WTC11 (cell line): ENCODE measurements at regions not wholly inside any gene's neighbourhood (a gene's known extent, or its start where the extent isn't known, plus 50 kb on each side); places are given as distances from the start of the nearest gene placed in this dataset.

Source experiments
- SMAD4 ChIP-seq: sonication (generic); formaldehyde crosslinking; IDR thresholded peaks from 2 replicates; pipeline ENCODE4 v1.8.0; 2022; ENCODE audit warnings: mild to moderate bottlenecking, missing genetic modification reagents
- TCF7 ChIP-seq: sonication (generic); formaldehyde crosslinking; IDR thresholded peaks from 2 replicates; pipeline ENCODE4 v1.8.0; 2022; ENCODE audit warnings: mild to moderate bottlenecking, low read depth, missing genetic modification reagents, moderate library complexity
- TF ChIP-seq, protein P1 (sequence below): sonication (generic); formaldehyde crosslinking; IDR thresholded peaks from 2 replicates; pipeline ENCODE4 v1.8.1; 2023; ENCODE audit warnings: mild to moderate bottlenecking, missing genetic modification reagents, moderate library complexity
- TF ChIP-seq, protein P2 (sequence below): sonication (generic); formaldehyde crosslinking; conservative IDR thresholded peaks from 2 replicates; pipeline ENCODE4 v1.8.1; 2022; ENCODE audit warnings: mild to moderate bottlenecking, missing genetic modification reagents

DNA sequence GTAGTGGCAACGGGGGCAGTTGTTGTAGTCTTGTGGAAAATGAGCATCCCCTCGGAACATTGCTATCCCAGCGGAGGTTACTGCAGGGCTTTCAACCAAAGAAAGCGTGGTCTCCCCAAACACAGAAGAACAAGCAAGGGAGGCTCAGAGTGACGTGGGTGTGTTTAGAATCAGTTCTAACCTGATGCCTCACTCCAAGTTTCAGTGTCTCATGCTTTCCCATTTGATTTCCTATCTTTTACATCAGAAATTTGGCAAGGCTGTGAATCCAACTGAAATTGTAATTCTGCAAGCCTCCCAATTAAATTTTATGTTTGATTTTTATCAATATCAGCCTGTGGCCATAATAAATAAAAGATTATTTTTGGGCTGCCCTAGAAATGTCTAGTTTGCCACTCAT, 156.1 kb upstream of the LNX1 start:
- TF ChIP-seq SMAD4 (CRISPR knock-in tag) (no peak), TCF7 (CRISPR knock-in tag) (no peak)
- TF ChIP-seq, protein P1, sequence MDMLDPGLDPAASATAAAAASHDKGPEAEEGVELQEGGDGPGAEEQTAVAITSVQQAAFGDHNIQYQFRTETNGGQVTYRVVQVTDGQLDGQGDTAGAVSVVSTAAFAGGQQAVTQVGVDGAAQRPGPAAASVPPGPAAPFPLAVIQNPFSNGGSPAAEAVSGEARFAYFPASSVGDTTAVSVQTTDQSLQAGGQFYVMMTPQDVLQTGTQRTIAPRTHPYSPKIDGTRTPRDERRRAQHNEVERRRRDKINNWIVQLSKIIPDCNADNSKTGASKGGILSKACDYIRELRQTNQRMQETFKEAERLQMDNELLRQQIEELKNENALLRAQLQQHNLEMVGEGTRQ (CRISPR knock-in tag), result no peak
- TF ChIP-seq, protein P2, sequence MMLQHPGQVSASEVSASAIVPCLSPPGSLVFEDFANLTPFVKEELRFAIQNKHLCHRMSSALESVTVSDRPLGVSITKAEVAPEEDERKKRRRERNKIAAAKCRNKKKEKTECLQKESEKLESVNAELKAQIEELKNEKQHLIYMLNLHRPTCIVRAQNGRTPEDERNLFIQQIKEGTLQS (CRISPR knock-in tag), result no peak
